Fibroblast of lung (primary cell): ENCODE measurements at regions not wholly inside any gene's neighbourhood (a gene's known extent, or its start where the extent isn't known, plus 50 kb on each side); places are given as distances from the start of the nearest gene placed in this dataset.

ENCODE experiments used
- DNase-seq, 2 donors: peaks; one replicate each; pipeline versions ENCODE4 v3.0.0 to v3.0.0-alpha.2; 2010; ENCODE audit warnings: low read depth in 2 of 2
- H2AFZ ChIP-seq: 2 replicates; pipeline ENCODE4 v1.5.1; 2012; ENCODE audit warnings: low read length, control low read depth, inconsistent platforms
- H3K27ac ChIP-seq: 2 replicates; pipeline ENCODE4 v1.5.1; 2011; ENCODE audit warnings: low read length, control low read depth; ENCODE audit not compliant: insufficient read depth
- H3K27me3 ChIP-seq: 2 replicates; pipeline ENCODE4 v1.5.1; 2011; ENCODE audit warnings: mild to moderate bottlenecking, low read length; ENCODE audit not compliant: control insufficient read depth, insufficient read depth
- H3K36me3 ChIP-seq: 2 replicates; pipeline ENCODE4 v1.5.1; 2011; ENCODE audit warnings: low read length; ENCODE audit not compliant: control insufficient read depth, insufficient read depth
- H3K4me1 ChIP-seq: 2 replicates; pipeline ENCODE4 v1.5.1; 2011; ENCODE audit warnings: low read length; ENCODE audit not compliant: control insufficient read depth, insufficient read depth; ENCODE audit errors: extremely low read depth
- H3K4me2 ChIP-seq: 2 replicates; pipeline ENCODE4 v1.5.1; 2011; ENCODE audit warnings: low read length, control low read depth; ENCODE audit not compliant: insufficient read depth; ENCODE audit errors: extremely low read depth
- H3K4me3 ChIP-seq, 4 experiments: fragments of 200-600 bp in 1 of 4; sonication (generic) in 1 of 4; replicated peaks in 1 of 4; 2 replicates each; pipeline ENCODE4 v1.5.1; 2011 to 2016; ENCODE audit warnings: low read length in 4 of 4, low read depth in 3 of 4, mild to moderate bottlenecking in 3 of 4, control low read depth in 2 of 4, inconsistent platforms in 1 of 4, mixed read lengths in 1 of 4; ENCODE audit not compliant: insufficient read depth in 1 of 4; ENCODE audit errors: control extremely low read depth in 1 of 4
- H3K79me2 ChIP-seq: 2 replicates; pipeline ENCODE4 v1.5.1; 2012; ENCODE audit warnings: mild to moderate bottlenecking, low read length, inconsistent platforms; ENCODE audit not compliant: control insufficient read depth, insufficient read depth
- H3K9ac ChIP-seq: 2 replicates; pipeline ENCODE4 v1.5.1; 2011; ENCODE audit warnings: mild to moderate bottlenecking, low read length, control low read depth; ENCODE audit not compliant: insufficient read depth
- H3K9me3 ChIP-seq: 2 replicates; pipeline ENCODE4 v1.5.1; 2012; ENCODE audit warnings: low read depth, low read length; ENCODE audit not compliant: control insufficient read depth, insufficient read depth
- H4K20me1 ChIP-seq: 2 replicates; pipeline ENCODE4 v1.5.1; 2011; ENCODE audit warnings: low read length; ENCODE audit not compliant: control insufficient read depth, insufficient read depth; ENCODE audit errors: extremely low read depth
- CTCF ChIP-seq, 2 donors: IDR thresholded peaks in 1 of 2; conservative IDR thresholded peaks in 1 of 2; 1 replicate in 1 of 2; 2 replicates in 1 of 2; pipeline ENCODE4 v1.5.1; 2011 to 2012; ENCODE audit warnings: low read length in 2 of 2, control low read depth in 1 of 2, inconsistent platforms in 1 of 2, low read depth in 1 of 2, mild to moderate bottlenecking in 1 of 2
- EZH2 ChIP-seq: IDR thresholded peaks from 2 replicates; pipeline ENCODE4 v1.5.1; 2012; ENCODE audit warnings: low read length, control low read depth, mild to moderate bottlenecking; ENCODE audit errors: missing control alignments

GRCh38 chr17:63040816-63041215 is 74.8 kb downstream of the TANC2 start:
- no peak for DNase-seq
- H3K4me2 ChIP-seq = peak overlapping the region; percentile 87
- no peak overlapping the region for H3K9ac ChIP-seq
- peaks cover 5% of the 10 kb centered on the region for H3K79me2 ChIP-seq
- H3K4me3 ChIP-seq = no peak overlapping the region
- no peak overlapping the region for H2AFZ ChIP-seq
- H3K4me1 ChIP-seq = no peaks in the 10 kb centered on the region
- H3K27ac ChIP-seq = no peak overlapping the region
- H3K9me3 ChIP-seq = no peaks in the 10 kb centered on the region
- H3K36me3 ChIP-seq = no peaks in the 10 kb centered on the region
- no peaks in the 10 kb centered on the region for H4K20me1 ChIP-seq
- no peak for TF ChIP-seq CTCF (conservative IDR thresholded peaks at IDR 0.05 in 1 of 2, IDR thresholded peaks at IDR 0.05 in 1 of 2; ENCODE audit: low read depth in 1 of 2, low read length in 2 of 2)
- TF ChIP-seq EZH2 = no peak
- H3K27me3 ChIP-seq = no peaks in the 10 kb centered on the region

GRCh38 chr17:63041251-63041650 is 75.2 kb downstream of the TANC2 start:
- H3K4me3 ChIP-seq = no peak overlapping the region
- no peak overlapping the region for H3K9ac ChIP-seq
- H4K20me1 ChIP-seq = no peaks in the 10 kb centered on the region
- no peaks in the 10 kb centered on the region for H3K36me3 ChIP-seq
- H3K4me2 ChIP-seq = peak overlapping the region; percentile 23
- no peaks in the 10 kb centered on the region for H3K27me3 ChIP-seq
- H3K9me3 ChIP-seq = no peaks in the 10 kb centered on the region
- H2AFZ ChIP-seq = no peak overlapping the region
- no peaks in the 10 kb centered on the region for H3K4me1 ChIP-seq
- TF ChIP-seq CTCF (conservative IDR thresholded peaks at IDR 0.05 in 1 of 2, IDR thresholded peaks at IDR 0.05 in 1 of 2; ENCODE audit: low read depth in 1 of 2, low read length in 2 of 2) (no peak), EZH2 (no peak)
- no peak overlapping the region for H3K27ac ChIP-seq
- no peak for DNase-seq
- peaks cover 5% of the 10 kb centered on the region for H3K79me2 ChIP-seq

DNA sequence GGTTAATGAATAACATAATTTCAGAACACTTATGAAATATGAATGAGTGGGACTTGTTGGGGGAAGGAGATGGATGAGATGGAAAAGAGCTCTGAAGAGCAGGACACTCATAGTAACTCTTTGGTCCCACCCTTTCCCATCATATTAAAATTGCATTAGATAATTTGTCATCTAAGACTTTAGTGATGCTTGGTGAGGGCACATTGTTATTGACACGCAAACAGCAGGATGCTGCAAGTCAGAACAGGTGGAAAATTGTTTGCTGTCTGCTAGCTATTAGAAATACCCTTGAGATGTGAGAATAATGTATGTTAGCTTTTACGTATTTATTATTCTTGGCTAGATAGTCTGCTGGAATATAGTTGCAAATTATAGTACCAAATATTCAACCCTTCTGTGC is 75.7 kb downstream of the TANC2 start:
- TF ChIP-seq EZH2 = no peak
- TF ChIP-seq CTCF (conservative IDR thresholded peaks at IDR 0.05 in 1 of 2, IDR thresholded peaks at IDR 0.05 in 1 of 2; ENCODE audit: low read depth in 1 of 2, low read length in 2 of 2) = no peak
- Histone ChIP-seq H4K20me1 (no peaks in the 10 kb centered on the region), H3K79me2 (peaks cover 5% of the 10 kb centered on the region), H3K9ac (no peak overlapping the region), H3K27ac (no peak overlapping the region), H2AFZ (no peak overlapping the region), H3K4me1 (no peaks in the 10 kb centered on the region), H3K4me3 (no peak overlapping the region), H3K9me3 (no peaks in the 10 kb centered on the region), H3K27me3 (no peaks in the 10 kb centered on the region), H3K4me2 (no peak overlapping the region), H3K36me3 (no peaks in the 10 kb centered on the region)
- no peak for DNase-seq
